ENCODE measurements at regions not wholly inside any gene's neighbourhood (a gene's known extent, or its start where the extent isn't known, plus 50 kb on each side); places are given as distances from the start of the nearest gene placed in this dataset.
A peak's percentile ranks its signal among the peaks of the same experiment; 100 is the strongest.
"Not testable (repeated sequence)": the region's sequence is repeated elsewhere in the genome, so short reads cannot be mapped to it uniquely, and the experiment has no call there.

DNA sequence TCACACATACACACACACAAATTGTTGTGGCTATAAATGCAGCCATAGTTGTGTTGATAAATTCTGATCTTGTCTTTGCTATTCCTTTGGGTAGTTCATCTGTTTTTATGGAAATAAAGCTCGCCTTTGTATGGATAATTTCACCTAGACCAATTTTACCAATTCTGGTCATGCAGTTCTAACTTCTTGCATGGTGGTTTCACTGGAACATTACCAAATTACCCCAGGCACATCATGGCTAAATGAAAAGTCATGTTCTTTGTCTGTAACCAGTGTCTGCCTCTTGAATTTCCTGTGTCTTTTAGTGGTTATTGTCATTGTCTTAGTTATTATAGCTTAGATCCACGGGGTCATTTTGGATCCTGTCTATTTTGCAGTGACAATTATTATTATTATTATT lies 50.3 kb upstream of the TMC1 start:
- ATAC-seq (replicated peaks; ENCODE audit: extremely low read depth, poor library complexity, severe bottlenecking): no peak
- H3K27me3 Mint-ChIP-seq: no peaks in the 10 kb centered on the region
- H3K4me1 Mint-ChIP-seq: no peaks in the 10 kb centered on the region
- H3K36me3 Mint-ChIP-seq (ENCODE audit: insufficient read depth): no peaks in the 10 kb centered on the region
- no peak overlapping the region for H3K27ac Mint-ChIP-seq (ENCODE audit: low read depth)
- H3K9me3 Mint-ChIP-seq: no peaks in the 10 kb centered on the region
- H3K4me3 Mint-ChIP-seq: no peak overlapping the region
- no peak for DNase-seq (ENCODE audit: low spot score in 2 of 2)

- Mint-ChIP-seq H3K4me3 (no peak overlapping the region), H3K36me3 (ENCODE audit: insufficient read depth) (no peaks in the 10 kb centered on the region), H3K27me3 (no peaks in the 10 kb centered on the region), H3K27ac (ENCODE audit: low read depth) (no peak overlapping the region), H3K4me1 (no peaks in the 10 kb centered on the region), H3K9me3 (no peaks in the 10 kb centered on the region)
- DNase-seq (ENCODE audit: low spot score in 2 of 2) (no peak), ATAC-seq (replicated peaks; ENCODE audit: extremely low read depth, poor library complexity, severe bottlenecking) (no peak)
Measured at GRCh38 chr9:72467766-72468738, 53.4 kb upstream of the TMC1 start.

DNA sequence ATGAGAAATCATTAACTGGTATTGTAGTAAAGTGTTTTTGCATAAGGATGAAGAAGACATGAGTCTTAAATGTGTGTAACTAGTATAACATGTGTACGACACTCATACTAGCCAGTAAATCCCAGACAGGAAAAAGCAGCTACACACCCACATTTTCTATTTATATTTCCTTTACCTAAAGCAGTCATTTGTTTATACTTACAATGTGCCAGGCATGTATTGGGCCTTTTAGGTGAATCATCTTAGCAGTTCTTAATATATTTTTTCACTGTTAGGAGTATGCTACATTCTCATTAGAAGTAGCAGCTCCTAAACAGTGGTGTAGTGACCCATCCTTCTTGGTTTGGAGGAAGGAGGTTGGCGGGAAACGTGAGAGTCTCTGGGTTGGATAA lies 55.8 kb upstream of the TMC1 start:
- no peaks in the 10 kb centered on the region for H3K36me3 Mint-ChIP-seq (ENCODE audit: insufficient read depth)
- no peak for ATAC-seq (replicated peaks; ENCODE audit: extremely low read depth, poor library complexity, severe bottlenecking)
- no peak overlapping the region for H3K27ac Mint-ChIP-seq (ENCODE audit: low read depth)

DNA sequence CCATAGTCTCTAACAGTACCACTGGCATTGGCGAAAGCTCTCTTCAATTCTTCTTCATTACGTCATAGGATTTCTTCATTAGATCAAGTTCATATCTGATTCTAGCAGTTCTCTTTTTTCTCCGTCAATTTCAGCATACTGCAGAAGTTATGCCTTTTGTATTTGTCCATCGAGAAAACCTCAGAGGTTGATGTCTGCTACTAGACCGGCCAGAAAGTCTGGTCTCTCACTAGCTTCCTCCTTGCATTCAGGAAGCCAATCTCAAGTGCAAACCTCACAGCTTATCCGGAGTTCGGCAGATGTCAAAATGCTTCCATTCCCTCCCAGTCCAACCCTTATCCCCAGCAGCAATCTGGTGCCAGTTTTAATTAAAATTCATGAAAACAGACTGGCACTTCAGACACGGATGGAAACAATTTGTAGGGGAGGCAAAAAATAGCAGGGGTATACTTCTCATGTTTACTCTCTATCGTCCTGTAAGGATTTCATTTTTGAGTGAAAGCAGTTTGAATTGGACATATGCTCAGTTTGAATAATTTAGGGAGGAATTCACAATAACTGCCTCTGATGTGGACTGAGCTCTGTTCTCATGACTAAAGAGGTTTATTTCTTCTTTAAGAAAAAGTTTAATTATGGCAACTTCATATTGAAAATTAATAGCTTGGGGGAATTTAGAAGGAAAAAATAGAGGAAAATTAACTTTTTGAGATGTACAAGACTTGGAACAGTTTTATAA lies 56.4 kb upstream of the TMC1 start:
- H3K27me3 Mint-ChIP-seq: no peaks in the 10 kb centered on the region
- no peak overlapping the region for H3K27ac Mint-ChIP-seq (ENCODE audit: low read depth)
- H3K4me3 Mint-ChIP-seq: no peak overlapping the region
- no peaks in the 10 kb centered on the region for H3K9me3 Mint-ChIP-seq
- no peaks in the 10 kb centered on the region for H3K4me1 Mint-ChIP-seq
- no peak for DNase-seq (ENCODE audit: low spot score in 2 of 2)
- ATAC-seq (replicated peaks; ENCODE audit: extremely low read depth, poor library complexity, severe bottlenecking): peak; percentile 36
- no peaks in the 10 kb centered on the region for H3K36me3 Mint-ChIP-seq (ENCODE audit: insufficient read depth)

More for the DNA sequence above, 55.8 kb upstream of the TMC1 start:
- DNase-seq (ENCODE audit: low spot score in 2 of 2): no peak
- Mint-ChIP-seq H3K27me3 (no peaks in the 10 kb centered on the region), H3K4me1 (no peaks in the 10 kb centered on the region), H3K4me3 (no peak overlapping the region), H3K9me3 (no peaks in the 10 kb centered on the region)

GRCh38 chr9:72462340-72462739 lies 59.1 kb upstream of the TMC1 start:
- Mint-ChIP-seq H3K27me3 (no peaks in the 10 kb centered on the region), H3K36me3 (ENCODE audit: insufficient read depth) (no peaks in the 10 kb centered on the region), H3K9me3 (no peaks in the 10 kb centered on the region), H3K27ac (ENCODE audit: low read depth) (no peak overlapping the region), H3K4me3 (no peak overlapping the region), H3K4me1 (no peaks in the 10 kb centered on the region)
- ATAC-seq (replicated peaks; ENCODE audit: extremely low read depth, poor library complexity, severe bottlenecking): no peak
- DNase-seq (ENCODE audit: low spot score in 2 of 2): no peak

DNA sequence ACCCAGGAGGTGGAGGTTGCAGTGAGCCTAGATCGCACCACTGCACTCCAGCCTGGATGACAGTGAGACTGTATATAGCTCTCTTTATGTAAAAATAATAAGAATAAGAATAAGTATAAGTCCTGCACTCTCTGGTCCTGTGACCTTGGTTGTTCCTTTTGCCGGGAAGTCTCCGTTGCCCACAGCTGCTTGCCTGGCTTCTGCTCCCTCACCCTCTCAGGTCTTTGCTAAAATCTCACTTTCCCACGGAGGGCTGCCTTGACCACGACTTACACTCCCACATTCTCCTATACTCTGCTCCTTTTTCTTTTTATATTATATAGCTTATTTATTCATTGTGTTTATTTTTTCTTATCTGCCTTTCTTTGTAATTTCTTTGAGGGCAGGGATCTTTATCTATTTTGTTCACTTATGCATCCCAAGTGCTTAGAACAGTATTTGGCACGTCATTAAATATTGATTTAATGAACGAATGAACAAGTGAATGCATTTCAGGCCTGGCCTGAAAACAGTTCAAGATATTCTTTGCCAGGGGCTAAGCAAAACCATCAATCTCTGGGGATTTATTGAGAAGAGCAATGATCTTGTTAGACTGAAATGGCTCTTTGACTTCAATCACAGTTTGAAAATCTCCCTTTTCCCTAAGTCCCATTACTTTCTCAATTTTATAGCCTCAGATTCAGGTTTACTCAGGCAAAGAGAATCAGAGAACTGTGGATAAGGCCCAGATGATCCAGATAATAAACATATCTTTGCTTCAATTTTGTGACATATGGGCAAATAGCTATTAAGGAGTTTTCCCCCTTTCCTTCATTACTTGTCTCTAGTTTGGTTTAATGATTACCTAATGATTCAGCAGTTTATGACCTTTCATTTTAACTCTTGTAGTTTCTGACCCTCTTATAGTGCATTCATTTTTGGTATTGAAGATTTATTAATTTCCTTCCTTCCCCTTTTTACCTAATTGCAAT lies 60.8 kb upstream of the TMC1 start:
- no peaks in the 10 kb centered on the region for H3K36me3 Mint-ChIP-seq (ENCODE audit: insufficient read depth)
- ATAC-seq (replicated peaks; ENCODE audit: extremely low read depth, poor library complexity, severe bottlenecking): no peak
- no peak for DNase-seq (ENCODE audit: low spot score in 2 of 2)
- H3K4me1 Mint-ChIP-seq: no peaks in the 10 kb centered on the region
- H3K27ac Mint-ChIP-seq (ENCODE audit: low read depth): no peak overlapping the region
- H3K9me3 Mint-ChIP-seq: no peaks in the 10 kb centered on the region
- H3K4me3 Mint-ChIP-seq: no peak overlapping the region
- H3K27me3 Mint-ChIP-seq: no peaks in the 10 kb centered on the region

GRCh38 chr9:72459308-72459707 lies 62.1 kb upstream of the TMC1 start:
- Mint-ChIP-seq H3K4me1 (no peaks in the 10 kb centered on the region), H3K9me3 (no peaks in the 10 kb centered on the region), H3K27ac (ENCODE audit: low read depth) (no peak overlapping the region)

DNA sequence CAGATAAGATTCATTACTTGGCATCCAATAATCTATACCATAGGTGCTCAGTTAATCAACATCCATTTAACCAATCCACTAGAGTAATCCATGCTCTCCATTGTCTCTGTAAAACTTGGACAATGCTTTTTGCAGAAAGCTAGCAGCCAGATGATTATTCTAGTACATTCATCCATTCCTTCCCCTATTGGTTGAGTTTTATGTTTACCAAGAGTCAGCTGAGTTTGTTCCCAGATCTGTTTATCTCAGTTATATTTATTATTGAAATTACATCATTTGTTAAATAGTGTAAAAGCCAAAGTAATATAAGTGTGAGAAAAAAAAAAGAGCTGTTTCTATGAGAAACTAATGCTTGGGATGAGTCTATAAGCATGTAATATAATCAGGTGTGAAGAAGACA lies 63.3 kb upstream of the TMC1 start:
- Mint-ChIP-seq H3K9me3 (no peaks in the 10 kb centered on the region), H3K4me1 (no peaks in the 10 kb centered on the region), H3K27ac (ENCODE audit: low read depth) (no peak overlapping the region), H3K36me3 (ENCODE audit: insufficient read depth) (no peaks in the 10 kb centered on the region), H3K27me3 (no peaks in the 10 kb centered on the region), H3K4me3 (no peak overlapping the region)
- DNase-seq (ENCODE audit: low spot score in 2 of 2): no peak
- ATAC-seq (replicated peaks; ENCODE audit: extremely low read depth, poor library complexity, severe bottlenecking): no peak

More at GRCh38 chr9:72459308-72459707, 62.1 kb upstream of the TMC1 start:
- DNase-seq (ENCODE audit: low spot score in 2 of 2): no peak
- Mint-ChIP-seq H3K36me3 (ENCODE audit: insufficient read depth) (no peaks in the 10 kb centered on the region), H3K27me3 (no peaks in the 10 kb centered on the region), H3K4me3 (no peak overlapping the region)
- ATAC-seq (replicated peaks; ENCODE audit: extremely low read depth, poor library complexity, severe bottlenecking): no peak

- ATAC-seq (replicated peaks; ENCODE audit: extremely low read depth, poor library complexity, severe bottlenecking): no peak
- Mint-ChIP-seq H3K36me3 (ENCODE audit: insufficient read depth) (no peaks in the 10 kb centered on the region), H3K4me3 (no peak overlapping the region), H3K27me3 (no peaks in the 10 kb centered on the region), H3K27ac (ENCODE audit: low read depth) (no peak overlapping the region), H3K4me1 (no peaks in the 10 kb centered on the region), H3K9me3 (no peaks in the 10 kb centered on the region)
- no peak for DNase-seq (ENCODE audit: low spot score in 2 of 2)
Measured at GRCh38 chr9:72457366-72457765, 64.0 kb upstream of the TMC1 start.

DNA sequence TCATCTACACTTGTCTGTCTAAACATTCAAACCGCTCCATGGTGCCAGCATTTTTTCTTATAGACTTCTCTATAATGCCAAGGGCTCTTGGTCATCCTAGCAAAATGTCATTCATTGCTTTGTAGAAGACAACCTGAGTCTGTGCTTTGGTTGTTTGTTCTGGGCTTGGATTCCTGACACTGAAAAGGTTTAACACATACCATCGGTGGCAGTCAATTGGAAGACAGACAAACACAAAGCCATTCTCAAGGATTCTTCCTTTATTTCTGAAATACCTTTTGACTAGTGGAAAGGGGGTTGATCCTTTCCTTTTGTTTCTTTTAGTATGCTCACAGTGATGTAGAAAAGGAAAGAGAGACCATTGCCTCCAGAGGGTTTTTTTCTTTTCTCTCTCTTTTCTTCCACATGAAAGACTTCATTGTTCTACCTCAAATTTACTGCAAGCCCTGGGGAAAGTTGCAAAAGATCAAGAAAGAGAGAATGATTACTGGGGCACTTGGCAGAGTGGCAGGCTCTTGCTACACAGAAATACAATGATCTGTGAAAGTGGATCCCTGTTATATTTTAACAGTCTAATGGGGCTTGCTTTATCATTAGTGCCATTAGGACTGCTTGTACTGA lies 66.4 kb upstream of the TMC1 start:
- Mint-ChIP-seq H3K4me3 (no peak overlapping the region), H3K27ac (ENCODE audit: low read depth) (no peak overlapping the region), H3K27me3 (no peaks in the 10 kb centered on the region), H3K36me3 (ENCODE audit: insufficient read depth) (no peaks in the 10 kb centered on the region), H3K9me3 (no peaks in the 10 kb centered on the region), H3K4me1 (no peaks in the 10 kb centered on the region)
- DNase-seq (ENCODE audit: low spot score in 2 of 2): no peak
- ATAC-seq (replicated peaks; ENCODE audit: extremely low read depth, poor library complexity, severe bottlenecking): no peak

- DNase-seq (ENCODE audit: low spot score in 2 of 2) (no peak), ATAC-seq (replicated peaks; ENCODE audit: extremely low read depth, poor library complexity, severe bottlenecking) (no peak)
- Mint-ChIP-seq H3K36me3 (ENCODE audit: insufficient read depth) (no peaks in the 10 kb centered on the region), H3K9me3 (no peaks in the 10 kb centered on the region), H3K4me3 (no peak overlapping the region), H3K27me3 (peaks cover 11% of the 10 kb centered on the region), H3K27ac (ENCODE audit: low read depth) (no peak overlapping the region), H3K4me1 (no peaks in the 10 kb centered on the region)
Measured at GRCh38 chr9:72453797-72454196, 67.6 kb upstream of the TMC1 start.

DNA sequence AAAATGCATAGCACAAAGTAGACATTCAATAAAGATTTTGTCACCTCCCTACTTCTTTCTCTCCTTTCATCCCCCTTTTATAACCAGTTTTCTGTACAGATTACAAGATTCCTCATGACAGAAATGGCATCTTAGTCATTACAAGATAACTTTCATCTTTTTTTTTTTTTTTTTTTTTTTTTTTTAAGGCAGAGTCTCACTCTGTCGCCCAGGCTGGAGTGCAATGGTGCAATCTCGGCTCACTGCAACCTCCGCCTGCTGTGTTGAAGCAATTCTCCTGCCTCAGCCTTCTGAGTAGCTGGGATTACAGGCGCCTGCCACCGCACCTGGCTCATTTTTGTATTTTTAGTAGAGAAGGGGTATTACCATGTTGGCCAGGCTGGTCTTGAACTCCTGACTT lies 75.2 kb upstream of the TMC1 start:
- not testable (repeated sequence) for H3K4me3 Mint-ChIP-seq; H3K36me3 Mint-ChIP-seq (ENCODE audit: insufficient read depth); H3K27ac Mint-ChIP-seq (ENCODE audit: low read depth); H3K9me3 Mint-ChIP-seq; DNase-seq (ENCODE audit: low spot score in 2 of 2); ATAC-seq (replicated peaks; ENCODE audit: extremely low read depth, poor library complexity, severe bottlenecking)
- Mint-ChIP-seq H3K27me3 (peaks cover 20% of the 10 kb centered on the region), H3K4me1 (peaks cover 13% of the 10 kb centered on the region)

Measured in central memory CD8-positive, alpha-beta T cell (primary cell).